ENCODE measurements at regions not wholly inside any gene's neighbourhood (a gene's known extent, or its start where the extent isn't known, plus 50 kb on each side); places are given as distances from the start of the nearest gene placed in this dataset.
A peak's percentile ranks its signal among the peaks of the same experiment; 100 is the strongest.

DNA sequence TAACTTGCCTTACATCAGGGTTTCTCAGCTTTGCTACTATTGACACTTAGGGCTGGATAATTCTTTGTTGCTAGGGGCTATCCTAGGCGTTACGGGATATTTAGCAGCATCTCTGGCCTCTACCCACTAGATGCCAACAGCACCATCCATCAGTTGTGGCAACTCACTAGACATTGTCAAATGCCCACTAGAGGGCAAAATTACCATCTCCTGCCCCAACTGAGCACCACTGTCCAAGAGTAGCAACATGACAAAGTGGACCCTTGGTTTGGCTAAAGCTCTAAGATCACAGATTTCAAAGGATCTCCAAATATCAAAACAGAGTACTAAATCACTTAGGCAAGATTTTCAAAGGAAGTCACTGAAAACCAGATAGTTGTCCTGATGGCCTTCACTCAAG lies 251.7 kb upstream of the TBX3 start:
- TF ChIP-seq, protein P1, sequence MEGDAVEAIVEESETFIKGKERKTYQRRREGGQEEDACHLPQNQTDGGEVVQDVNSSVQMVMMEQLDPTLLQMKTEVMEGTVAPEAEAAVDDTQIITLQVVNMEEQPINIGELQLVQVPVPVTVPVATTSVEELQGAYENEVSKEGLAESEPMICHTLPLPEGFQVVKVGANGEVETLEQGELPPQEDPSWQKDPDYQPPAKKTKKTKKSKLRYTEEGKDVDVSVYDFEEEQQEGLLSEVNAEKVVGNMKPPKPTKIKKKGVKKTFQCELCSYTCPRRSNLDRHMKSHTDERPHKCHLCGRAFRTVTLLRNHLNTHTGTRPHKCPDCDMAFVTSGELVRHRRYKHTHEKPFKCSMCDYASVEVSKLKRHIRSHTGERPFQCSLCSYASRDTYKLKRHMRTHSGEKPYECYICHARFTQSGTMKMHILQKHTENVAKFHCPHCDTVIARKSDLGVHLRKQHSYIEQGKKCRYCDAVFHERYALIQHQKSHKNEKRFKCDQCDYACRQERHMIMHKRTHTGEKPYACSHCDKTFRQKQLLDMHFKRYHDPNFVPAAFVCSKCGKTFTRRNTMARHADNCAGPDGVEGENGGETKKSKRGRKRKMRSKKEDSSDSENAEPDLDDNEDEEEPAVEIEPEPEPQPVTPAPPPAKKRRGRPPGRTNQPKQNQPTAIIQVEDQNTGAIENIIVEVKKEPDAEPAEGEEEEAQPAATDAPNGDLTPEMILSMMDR (IDR thresholded peaks at IDR 0.05): peak in 4 of 5 experiments; percentile 11 to 26 (median 20)
- no peak for TF ChIP-seq POLR2A (IDR thresholded peaks at IDR 0.05)
- H3K27ac ChIP-seq: no peak overlapping the region
- no peak overlapping the region for H3K4me3 ChIP-seq
- intact Hi-C loops (cut with DNase I; ENCODE audit: low total_unique reads): no loop called here
- H3K36me3 ChIP-seq: no peaks in the 10 kb centered on the region
- H3K9me3 ChIP-seq: peaks cover 0 to 4% of the 10 kb centered on the region in 2 donors
- 92 to 96% methylated on average over 2 of the region's 2 CpGs for WGBS, 2 donors (ENCODE audit: low coverage in 1 of 2)
- H3K4me1 ChIP-seq: no peaks in the 10 kb centered on the region
- in situ Hi-C loops (cut with MboI; ENCODE audit: low pct_ligation_motif_present in 1 of 4, low pct_unique_long_range_greater_than_20kb in 1 of 4, low sequenced_read_pairs in 3 of 4): no loop called here
- H3K27me3 ChIP-seq: no peaks in the 10 kb centered on the region
- DNase-seq: no peak

GRCh38 chr12:114933428-114934160 lies 249.6 kb upstream of the TBX3 start:
- Histone ChIP-seq H3K9me3 (peaks cover 0 to 4% of the 10 kb centered on the region in 2 donors), H3K27ac (no peak overlapping the region), H3K4me3 (no peak overlapping the region), H3K4me1 (no peaks in the 10 kb centered on the region), H3K36me3 (no peaks in the 10 kb centered on the region), H3K27me3 (no peaks in the 10 kb centered on the region)
- TF ChIP-seq POLR2A (IDR thresholded peaks at IDR 0.05) (no peak), EP300 (IDR thresholded peaks at IDR 0.05; ENCODE audit: low read depth) (no peak), POLR2AphosphoS5 (IDR thresholded peaks at IDR 0.05) (no peak)
- TF ChIP-seq, protein P1 (IDR thresholded peaks at IDR 0.05): no peak
- in situ Hi-C loops (cut with MboI; ENCODE audit: low pct_ligation_motif_present in 1 of 4, low pct_unique_long_range_greater_than_20kb in 1 of 4, low sequenced_read_pairs in 3 of 4) (no loop called here), intact Hi-C loops (cut with DNase I; ENCODE audit: low total_unique reads) (no loop called here)
- DNase-seq: no peak
- WGBS, 2 donors (ENCODE audit: low coverage in 1 of 2): 77% methylated on average over 6 of the region's 6 CpGs; no CpG with 5 or more reads in 1 of the 2 donors

- WGBS, 2 donors (ENCODE audit: low coverage in 1 of 2): 61 to 74% methylated on average over 3 of the region's 3 CpGs
Measured at GRCh38 chr12:114932806-114933205, 248.8 kb upstream of the TBX3 start.

DNA sequence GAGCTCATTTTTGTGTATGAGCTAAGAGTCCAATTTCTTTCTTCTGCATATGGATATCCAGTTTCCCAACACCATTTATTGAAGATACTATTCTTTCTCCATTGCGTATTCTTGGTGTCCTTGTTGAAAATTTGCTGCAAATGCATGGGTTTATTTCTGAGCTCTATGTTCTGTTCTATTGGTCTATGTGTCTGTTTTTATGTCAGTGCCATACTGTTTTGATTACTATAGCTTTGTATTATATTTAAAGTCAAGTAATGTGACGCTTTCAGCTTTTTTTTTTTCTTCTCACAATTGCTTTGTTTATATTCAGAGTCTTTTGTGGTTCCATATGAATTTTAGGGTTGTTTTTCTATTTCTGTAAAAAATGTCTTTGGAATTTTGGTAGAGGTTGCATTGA lies 247.1 kb upstream of the TBX3 start:
- no peak for TF ChIP-seq POLR2AphosphoS5 (IDR thresholded peaks at IDR 0.05)
- no peak for TF ChIP-seq POLR2A (IDR thresholded peaks at IDR 0.05)
- TF ChIP-seq EP300 (IDR thresholded peaks at IDR 0.05; ENCODE audit: low read depth): no peak
- TF ChIP-seq, protein P1 (IDR thresholded peaks at IDR 0.05): no peak
- Histone ChIP-seq H3K27me3 (no peaks in the 10 kb centered on the region), H3K9me3 (peaks cover 0 to 4% of the 10 kb centered on the region in 2 donors), H3K4me3 (no peak overlapping the region), H3K36me3 (no peaks in the 10 kb centered on the region), H3K4me1 (no peaks in the 10 kb centered on the region), H3K27ac (no peak overlapping the region)
- in situ Hi-C loops (cut with MboI; ENCODE audit: low pct_ligation_motif_present in 1 of 4, low pct_unique_long_range_greater_than_20kb in 1 of 4, low sequenced_read_pairs in 3 of 4): no loop called here
- intact Hi-C loops (cut with DNase I; ENCODE audit: low total_unique reads): no loop called here
- no peak for DNase-seq
- 79 to 90% methylated on average over 2 of the region's 2 CpGs for WGBS, 2 donors (ENCODE audit: low coverage in 1 of 2)

More at GRCh38 chr12:114932806-114933205, 248.8 kb upstream of the TBX3 start:
- Histone ChIP-seq H3K9me3 (peaks cover 0 to 4% of the 10 kb centered on the region in 2 donors), H3K36me3 (no peaks in the 10 kb centered on the region), H3K27ac (no peak overlapping the region), H3K4me3 (no peak overlapping the region), H3K27me3 (no peaks in the 10 kb centered on the region), H3K4me1 (no peaks in the 10 kb centered on the region)
- in situ Hi-C loops (cut with MboI; ENCODE audit: low pct_ligation_motif_present in 1 of 4, low pct_unique_long_range_greater_than_20kb in 1 of 4, low sequenced_read_pairs in 3 of 4) (no loop called here), intact Hi-C loops (cut with DNase I; ENCODE audit: low total_unique reads) (no loop called here)
- TF ChIP-seq, protein P1 (IDR thresholded peaks at IDR 0.05): no peak
- TF ChIP-seq EP300 (IDR thresholded peaks at IDR 0.05; ENCODE audit: low read depth) (no peak), POLR2AphosphoS5 (IDR thresholded peaks at IDR 0.05) (no peak), POLR2A (IDR thresholded peaks at IDR 0.05) (no peak)
- no peak for DNase-seq
